ENCODE measurements at regions not wholly inside any gene's neighbourhood (a gene's known extent, or its start where the extent isn't known, plus 50 kb on each side); places are given as distances from the start of the nearest gene placed in this dataset.

- TF ChIP-seq CTCF (IDR thresholded peaks at IDR 0.05) = no peak
- Histone ChIP-seq H3K27me3 (no peaks in the 10 kb centered on the region), H3K4me3 (ENCODE audit: low read depth in 1 of 2, low read length in 1 of 2) (peak overlapping the region in 1 of 2 experiments; percentile 20), H3K27ac (peak overlapping the region; percentile 50), H3K9me3 (no peaks in the 10 kb centered on the region), H3K4me1 (ENCODE audit: control insufficient read depth in 1 of 2, insufficient read depth in 1 of 2, low read depth in 1 of 2, low read length in 1 of 2) (peaks cover 32 to 40% of the 10 kb centered on the region in 2 experiments), H3K36me3 (no peaks in the 10 kb centered on the region)
Measured at GRCh38 chr6:137309078-137309762, 90.0 kb upstream of the IFNGR1 start.

- no peak for TF ChIP-seq CTCF (IDR thresholded peaks at IDR 0.05)
- Histone ChIP-seq H3K36me3 (no peaks in the 10 kb centered on the region), H3K4me1 (ENCODE audit: control insufficient read depth in 1 of 2, insufficient read depth in 1 of 2, low read depth in 1 of 2, low read length in 1 of 2) (peaks cover 32 to 36% of the 10 kb centered on the region in 2 experiments), H3K27ac (peak overlapping the region; percentile 47), H3K4me3 (ENCODE audit: low read depth in 1 of 2, low read length in 1 of 2) (no peak overlapping the region), H3K27me3 (no peaks in the 10 kb centered on the region), H3K9me3 (no peaks in the 10 kb centered on the region)
Measured at GRCh38 chr6:137307163-137307854, 88.1 kb upstream of the IFNGR1 start.

GRCh38 chr6:137305691-137306090, 86.5 kb upstream of the IFNGR1 start:
- H3K27me3 ChIP-seq = no peaks in the 10 kb centered on the region
- no peaks in the 10 kb centered on the region for H3K36me3 ChIP-seq
- no peak overlapping the region for H3K27ac ChIP-seq
- peaks cover 32 to 36% of the 10 kb centered on the region in 2 experiments for H3K4me1 ChIP-seq (ENCODE audit: control insufficient read depth in 1 of 2, insufficient read depth in 1 of 2, low read depth in 1 of 2, low read length in 1 of 2)
- H3K9me3 ChIP-seq = no peaks in the 10 kb centered on the region
- no peak for TF ChIP-seq CTCF (IDR thresholded peaks at IDR 0.05)
- no peak overlapping the region for H3K4me3 ChIP-seq (ENCODE audit: low read depth in 1 of 2, low read length in 1 of 2)

GRCh38 chr6:137304020-137304780, 85.0 kb upstream of the IFNGR1 start:
- Histone ChIP-seq H3K9me3 (no peaks in the 10 kb centered on the region), H3K4me1 (ENCODE audit: control insufficient read depth in 1 of 2, insufficient read depth in 1 of 2, low read depth in 1 of 2, low read length in 1 of 2) (peaks cover 23 to 33% of the 10 kb centered on the region in 2 experiments), H3K27me3 (no peaks in the 10 kb centered on the region), H3K4me3 (ENCODE audit: low read depth in 1 of 2, low read length in 1 of 2) (no peak overlapping the region), H3K27ac (no peak overlapping the region), H3K36me3 (no peaks in the 10 kb centered on the region)
- no peak for TF ChIP-seq CTCF (IDR thresholded peaks at IDR 0.05)

- Histone ChIP-seq H3K9me3 (no peaks in the 10 kb centered on the region), H3K27me3 (no peaks in the 10 kb centered on the region), H3K36me3 (no peaks in the 10 kb centered on the region), H3K4me3 (ENCODE audit: low read depth in 1 of 2, low read length in 1 of 2) (no peak overlapping the region), H3K27ac (no peak overlapping the region), H3K4me1 (ENCODE audit: control insufficient read depth in 1 of 2, insufficient read depth in 1 of 2, low read depth in 1 of 2, low read length in 1 of 2) (peaks cover 16 to 25% of the 10 kb centered on the region in 2 experiments)
- no peak for TF ChIP-seq CTCF (IDR thresholded peaks at IDR 0.05)
Measured at GRCh38 chr6:137303441-137303840, 84.3 kb upstream of the IFNGR1 start.

Measured in neutrophil (primary cell).